ENCODE measurements at regions not wholly inside any gene's neighbourhood (a gene's known extent, or its start where the extent isn't known, plus 50 kb on each side); places are given as distances from the start of the nearest gene placed in this dataset.

- Histone ChIP-seq H3K36me3 (ENCODE audit: insufficient read depth, low read length) (no peaks in the 10 kb centered on the region), H3K9ac (ENCODE audit: insufficient read length) (no peak overlapping the region), H3K4me3 (no peak overlapping the region), H3K27ac (no peak overlapping the region), H3K9me3 (ENCODE audit: low read depth, low read length) (no peaks in the 10 kb centered on the region)
- TF ChIP-seq EZH2 (IDR thresholded peaks at IDR 0.05): no peak
- TF ChIP-seq FOXP2 (optimal IDR thresholded peaks at IDR 0.05; ENCODE audit: control extremely low read depth, extremely low read length, insufficient read depth): no peak
- no peak for TF ChIP-seq POLR2AphosphoS5 (IDR thresholded peaks at IDR 0.05; ENCODE audit: borderline replicate concordance, low read depth, low read length)
- DNase-seq (ENCODE audit: low read depth, low spot score): no peak
These were observed 206.0 kb downstream of the DMRT2 start for GRCh38 chr9:1256178-1256577.

DNA sequence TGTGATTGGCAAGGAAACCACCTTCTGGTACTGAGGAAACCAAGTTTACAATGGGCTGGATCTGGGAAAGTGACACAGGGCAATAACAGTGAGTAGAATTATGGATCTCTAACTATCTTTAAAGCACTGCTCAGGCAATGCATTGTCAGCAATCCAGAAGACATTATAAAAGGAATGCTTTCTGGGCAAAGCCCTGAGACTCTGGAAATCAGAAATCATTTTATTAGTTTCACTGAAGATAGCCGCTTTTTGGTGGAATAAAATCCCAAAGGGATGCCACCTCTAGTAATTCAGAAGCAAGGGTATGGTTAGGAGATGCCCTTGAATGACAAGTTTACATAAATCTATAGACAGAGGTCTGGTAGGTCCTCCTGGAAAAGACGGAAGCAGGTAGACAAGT lies 211.1 kb downstream of the DMRT2 start:
- H3K36me3 ChIP-seq (ENCODE audit: insufficient read depth, low read length): no peaks in the 10 kb centered on the region
- H3K9ac ChIP-seq (ENCODE audit: insufficient read length): no peak overlapping the region
- H3K4me3 ChIP-seq: no peak overlapping the region
- H3K9me3 ChIP-seq (ENCODE audit: low read depth, low read length): no peaks in the 10 kb centered on the region
- DNase-seq (ENCODE audit: low read depth, low spot score): no peak
- no peak for TF ChIP-seq POLR2AphosphoS5 (IDR thresholded peaks at IDR 0.05; ENCODE audit: borderline replicate concordance, low read depth, low read length)
- no peak for TF ChIP-seq EZH2 (IDR thresholded peaks at IDR 0.05)
- no peak for TF ChIP-seq FOXP2 (optimal IDR thresholded peaks at IDR 0.05; ENCODE audit: control extremely low read depth, extremely low read length, insufficient read depth)
- H3K27ac ChIP-seq: no peak overlapping the region

DNA sequence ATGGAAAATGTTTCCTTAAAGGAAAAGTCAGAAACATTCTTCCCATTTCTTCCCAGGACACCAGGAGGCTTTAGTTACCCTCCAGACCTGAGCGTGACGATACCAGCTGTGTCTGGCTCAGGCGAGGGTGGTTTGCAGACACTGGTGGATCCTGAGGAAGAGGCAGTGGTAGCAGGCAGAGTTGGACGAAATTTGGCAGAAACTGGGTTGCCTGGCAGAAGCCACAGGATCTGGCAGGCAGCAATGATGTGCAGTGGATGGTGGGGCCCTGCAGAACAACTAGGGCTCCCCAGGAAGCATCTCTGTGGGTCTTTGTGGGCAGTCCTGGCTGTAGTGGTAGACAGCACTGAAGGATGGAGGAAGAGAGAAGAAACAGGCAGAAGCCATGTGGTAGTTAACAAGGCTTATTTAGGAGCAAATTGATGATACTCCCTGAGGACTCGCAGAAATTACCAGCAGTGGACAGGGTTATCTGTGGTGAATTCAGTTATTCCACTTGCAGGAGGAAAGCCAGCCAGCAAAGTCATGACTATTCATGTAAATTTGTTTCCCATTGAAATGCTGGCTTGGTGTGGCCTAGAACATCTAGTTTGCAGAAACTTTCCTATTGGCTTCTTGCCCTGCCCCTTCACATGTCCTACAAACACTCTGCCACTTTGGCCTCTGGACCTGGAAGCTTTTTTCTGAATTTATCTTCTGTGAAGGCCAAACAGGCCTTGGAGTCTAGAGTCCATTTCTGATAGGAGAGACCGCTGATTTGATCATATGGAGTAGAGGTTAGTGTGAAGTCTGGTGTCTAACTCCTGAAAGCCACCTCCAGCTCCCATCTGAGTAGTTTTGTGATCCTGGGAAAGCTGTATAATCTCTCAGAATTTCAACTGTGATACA lies 212.0 kb downstream of the DMRT2 start:
- TF ChIP-seq EZH2 (IDR thresholded peaks at IDR 0.05) (no peak), POLR2AphosphoS5 (IDR thresholded peaks at IDR 0.05; ENCODE audit: borderline replicate concordance, low read depth, low read length) (no peak)
- no peak overlapping the region for H3K4me3 ChIP-seq
- H3K9me3 ChIP-seq (ENCODE audit: low read depth, low read length): no peaks in the 10 kb centered on the region

DNA sequence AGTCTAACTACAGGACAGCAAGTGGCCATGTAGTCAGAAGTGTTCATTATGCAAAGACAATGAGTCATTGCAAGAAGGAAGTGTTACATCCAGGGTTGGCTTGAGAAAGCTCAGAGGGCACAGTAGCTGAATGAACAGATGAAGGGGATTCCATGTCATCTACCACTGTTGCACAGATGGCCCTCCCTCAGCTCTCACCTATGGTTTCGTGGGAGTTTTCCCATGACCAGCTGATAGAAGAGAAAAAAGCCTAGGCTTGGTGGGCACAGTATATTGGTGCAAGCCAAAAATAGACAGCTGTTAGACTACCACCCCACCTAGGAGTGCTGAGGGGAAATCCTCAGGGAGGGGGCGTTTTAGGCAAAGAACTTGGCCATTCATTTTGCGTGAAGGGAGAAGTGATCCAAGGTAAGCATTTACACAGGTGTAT lies 217.0 kb downstream of the DMRT2 start:
- TF ChIP-seq FOXP2 (optimal IDR thresholded peaks at IDR 0.05; ENCODE audit: control extremely low read depth, extremely low read length, insufficient read depth) (no peak), EZH2 (IDR thresholded peaks at IDR 0.05) (no peak), POLR2AphosphoS5 (IDR thresholded peaks at IDR 0.05; ENCODE audit: borderline replicate concordance, low read depth, low read length) (no peak)
- Histone ChIP-seq H3K4me3 (no peak overlapping the region), H3K9me3 (ENCODE audit: low read depth, low read length) (no peaks in the 10 kb centered on the region), H3K27ac (no peak overlapping the region), H3K9ac (ENCODE audit: insufficient read length) (no peak overlapping the region), H3K36me3 (ENCODE audit: insufficient read depth, low read length) (no peaks in the 10 kb centered on the region)
- DNase-seq (ENCODE audit: low read depth, low spot score): no peak

More for the DNA sequence above, 212.0 kb downstream of the DMRT2 start:
- H3K9ac ChIP-seq (ENCODE audit: insufficient read length): no peak overlapping the region
- no peak overlapping the region for H3K27ac ChIP-seq
- no peaks in the 10 kb centered on the region for H3K36me3 ChIP-seq (ENCODE audit: insufficient read depth, low read length)
- no peak for DNase-seq (ENCODE audit: low read depth, low spot score)

DNA sequence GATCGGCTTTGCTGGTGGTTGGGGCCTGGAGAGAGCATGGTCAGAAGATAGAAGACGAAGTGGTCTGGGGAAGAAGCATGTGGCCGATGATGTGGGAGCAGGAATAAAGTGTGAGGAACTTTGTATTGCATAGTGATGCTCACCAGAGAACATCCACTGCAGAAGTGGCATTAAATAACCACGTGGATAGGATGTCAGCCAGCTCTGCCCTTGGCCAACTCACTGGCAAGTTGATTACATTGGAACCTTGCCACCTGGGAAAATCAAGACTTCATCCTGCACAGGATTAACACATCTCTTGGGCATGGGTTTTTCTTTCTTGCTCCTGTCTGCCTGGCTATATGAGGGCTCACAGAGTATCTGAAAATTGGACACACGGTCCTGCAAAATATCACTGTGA lies 217.4 kb downstream of the DMRT2 start:
- Histone ChIP-seq H3K4me3 (no peak overlapping the region), H3K9ac (ENCODE audit: insufficient read length) (no peak overlapping the region), H3K27ac (no peak overlapping the region), H3K9me3 (ENCODE audit: low read depth, low read length) (no peaks in the 10 kb centered on the region), H3K36me3 (ENCODE audit: insufficient read depth, low read length) (no peaks in the 10 kb centered on the region)
- TF ChIP-seq FOXP2 (optimal IDR thresholded peaks at IDR 0.05; ENCODE audit: control extremely low read depth, extremely low read length, insufficient read depth) (no peak), EZH2 (IDR thresholded peaks at IDR 0.05) (no peak), POLR2AphosphoS5 (IDR thresholded peaks at IDR 0.05; ENCODE audit: borderline replicate concordance, low read depth, low read length) (no peak)
- DNase-seq (ENCODE audit: low read depth, low spot score): no peak

DNA sequence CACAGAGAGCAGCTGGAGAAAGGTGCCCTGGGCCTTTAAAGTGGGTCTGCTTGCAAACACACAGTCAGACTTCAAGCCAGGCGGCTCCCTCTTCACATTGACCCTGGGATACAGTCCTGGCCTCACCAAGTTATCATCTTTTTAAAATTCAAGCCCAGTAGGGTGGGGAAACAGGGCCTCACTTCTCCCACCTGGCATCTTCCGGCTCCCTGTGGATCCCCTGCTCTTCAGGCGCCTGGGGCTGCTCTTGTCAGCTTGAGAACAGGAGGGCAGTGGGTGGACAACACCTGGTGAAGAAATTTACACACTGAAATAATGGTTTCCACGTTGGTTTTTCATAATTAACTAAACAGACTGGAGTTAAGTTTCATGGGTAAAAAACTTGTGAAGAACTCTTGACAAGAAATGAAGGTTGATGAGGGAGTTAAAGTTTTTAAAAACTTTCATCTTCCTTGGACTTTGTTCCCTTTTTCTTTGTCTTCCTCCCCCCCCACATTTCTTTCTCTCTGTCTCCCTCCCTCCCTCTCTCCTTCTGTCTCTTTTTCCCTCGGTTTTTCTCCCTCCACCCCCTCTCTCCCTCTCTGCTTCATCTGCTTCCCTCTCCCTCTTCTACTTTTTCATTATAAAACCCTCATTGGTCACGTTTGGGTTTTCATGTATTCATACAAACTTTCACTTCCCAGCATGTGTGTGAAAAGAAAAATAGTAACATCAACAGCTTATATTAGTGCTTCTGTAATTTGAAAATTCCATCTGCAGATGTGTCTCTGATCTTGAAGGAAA lies 219.6 kb downstream of the DMRT2 start:
- Histone ChIP-seq H3K9ac (ENCODE audit: insufficient read length) (no peak overlapping the region), H3K36me3 (ENCODE audit: insufficient read depth, low read length) (no peaks in the 10 kb centered on the region), H3K9me3 (ENCODE audit: low read depth, low read length) (no peaks in the 10 kb centered on the region), H3K4me3 (no peak overlapping the region), H3K27ac (no peak overlapping the region)
- TF ChIP-seq EZH2 (IDR thresholded peaks at IDR 0.05) (no peak), POLR2AphosphoS5 (IDR thresholded peaks at IDR 0.05; ENCODE audit: borderline replicate concordance, low read depth, low read length) (no peak), FOXP2 (optimal IDR thresholded peaks at IDR 0.05; ENCODE audit: control extremely low read depth, extremely low read length, insufficient read depth) (no peak)
- DNase-seq (ENCODE audit: low read depth, low spot score): no peak

DNA sequence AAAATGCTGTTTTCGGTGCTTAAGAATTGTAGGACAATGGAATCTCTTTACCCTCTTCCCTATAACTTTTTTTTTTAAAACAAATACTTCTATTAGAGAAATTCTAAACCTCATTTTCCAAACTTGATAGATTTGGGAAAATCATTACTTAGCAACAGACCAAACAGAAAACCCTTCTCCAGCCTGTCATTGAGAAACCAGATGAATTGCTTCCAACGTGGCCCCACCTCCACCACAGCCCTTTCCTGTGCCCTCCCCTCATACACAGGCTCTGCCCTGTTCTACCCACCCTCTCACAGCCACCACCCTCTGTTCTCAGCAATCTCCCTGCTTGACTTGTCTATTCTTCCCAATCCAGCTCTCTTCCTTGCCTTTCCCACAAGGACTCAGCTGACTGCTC lies 221.2 kb downstream of the DMRT2 start:
- Histone ChIP-seq H3K27ac (no peak overlapping the region), H3K36me3 (ENCODE audit: insufficient read depth, low read length) (no peaks in the 10 kb centered on the region), H3K9ac (ENCODE audit: insufficient read length) (no peak overlapping the region), H3K4me3 (no peak overlapping the region), H3K9me3 (ENCODE audit: low read depth, low read length) (no peaks in the 10 kb centered on the region)
- DNase-seq (ENCODE audit: low read depth, low spot score): no peak
- TF ChIP-seq EZH2 (IDR thresholded peaks at IDR 0.05): no peak
- no peak for TF ChIP-seq FOXP2 (optimal IDR thresholded peaks at IDR 0.05; ENCODE audit: control extremely low read depth, extremely low read length, insufficient read depth)
- no peak for TF ChIP-seq POLR2AphosphoS5 (IDR thresholded peaks at IDR 0.05; ENCODE audit: borderline replicate concordance, low read depth, low read length)

- DNase-seq (ENCODE audit: low read depth, low spot score): no peak
- Histone ChIP-seq H3K36me3 (ENCODE audit: insufficient read depth, low read length) (no peaks in the 10 kb centered on the region), H3K9ac (ENCODE audit: insufficient read length) (no peak overlapping the region), H3K4me3 (no peak overlapping the region), H3K27ac (no peak overlapping the region), H3K9me3 (ENCODE audit: low read depth, low read length) (no peaks in the 10 kb centered on the region)
- TF ChIP-seq EZH2 (IDR thresholded peaks at IDR 0.05): no peak
- TF ChIP-seq POLR2AphosphoS5 (IDR thresholded peaks at IDR 0.05; ENCODE audit: borderline replicate concordance, low read depth, low read length): no peak
- no peak for TF ChIP-seq FOXP2 (optimal IDR thresholded peaks at IDR 0.05; ENCODE audit: control extremely low read depth, extremely low read length, insufficient read depth)
These were observed 221.6 kb downstream of the DMRT2 start for GRCh38 chr9:1271786-1272185.
